SK-N-SH (cell line): ENCODE measurements at regions not wholly inside any gene's neighbourhood (a gene's known extent, or its start where the extent isn't known, plus 50 kb on each side); places are given as distances from the start of the nearest gene placed in this dataset.

Experiments
- CTCF ChIA-PET: fragments of 300-600, 350-600 bp; formaldehyde crosslinking; extraction: SDS; loops from one replicate; lab custom pipeline; 2021; lab: Yijun Ruan, JAX
- POLR2A ChIA-PET: fragments of 350-600 bp; sonication (Branson Sonifier 250); formaldehyde crosslinking; extraction: SDS; loops from one replicate; lab custom pipeline; 2020; ENCODE audit warnings: antibody characterized with exemption, inconsistent platforms; lab: Yijun Ruan, JAX
- DNase-seq: peaks from one replicate; pipeline ENCODE4 v3.0.0; 2012
- H2AFZ ChIP-seq: fragments of 200-600 bp; sonication (generic); 2 replicates; pipeline ENCODE4 v1.8.1; 2016; ENCODE audit warnings: antibody characterized with exemption, mild to moderate bottlenecking, low read depth
- H3F3A ChIP-seq: fragments of 200-600 bp; sonication (generic); replicated peaks from 2 replicates; pipeline ENCODE3; 2016; ENCODE audit warnings: antibody characterized with exemption, mild to moderate bottlenecking; ENCODE audit not compliant: insufficient read depth
- H3K27ac ChIP-seq, 2 experiments: fragments of 200-500 bp in 1 of 2; fragments of 200-600 bp in 1 of 2; sonication (Bioruptor generic) in 1 of 2; sonication (generic), shearing (Covaris generic) in 1 of 2; 2 replicates each; pipeline versions ENCODE4 v1.5.1 to v1.6.1; 2014 to 2016; ENCODE audit warnings: low read depth in 2 of 2, inconsistent platforms in 1 of 2, low read length in 1 of 2, mild to moderate bottlenecking in 1 of 2, mixed read lengths in 1 of 2
- H3K27me3 ChIP-seq: fragments of 200-600 bp; sonication (generic), shearing (Covaris generic); 2 replicates; pipeline ENCODE4 v1.6.1; 2016; ENCODE audit warnings: mixed run types; ENCODE audit not compliant: insufficient read depth
- H3K36me3 ChIP-seq, 2 experiments: fragments of 200-500 bp in 1 of 2; fragments of 200-600 bp in 1 of 2; sonication (Bioruptor generic) in 1 of 2; sonication (generic) in 1 of 2; replicated peaks in 1 of 2; 2 replicates each; pipeline versions ENCODE3 to v1.5.1; 2014 to 2016; ENCODE audit warnings: low read length in 1 of 2, mild to moderate bottlenecking in 1 of 2; ENCODE audit not compliant: insufficient read depth in 2 of 2, control insufficient read depth in 1 of 2
- H3K4me1 ChIP-seq, 2 experiments: fragments of 200-500 bp in 1 of 2; fragments of 200-600 bp in 1 of 2; sonication (Bioruptor generic) in 1 of 2; sonication (generic), shearing (Covaris generic) in 1 of 2; 2 replicates each; pipeline versions ENCODE4 v1.5.1 to v1.6.1; 2014 to 2016; ENCODE audit warnings: low read depth in 1 of 2, low read length in 1 of 2, mixed run types in 1 of 2; ENCODE audit not compliant: insufficient read depth in 2 of 2, control insufficient read depth in 1 of 2
- H3K4me2 ChIP-seq: fragments of 200-600 bp; sonication (generic), shearing (Covaris generic); 2 replicates; pipeline ENCODE4 v1.6.1; 2017; ENCODE audit warnings: mixed run types
- H3K4me3 ChIP-seq, 2 experiments: fragments of 200-500 bp in 1 of 2; fragments of 200-600 bp in 1 of 2; sonication (Bioruptor generic) in 1 of 2; sonication (generic), shearing (Covaris generic) in 1 of 2; 2 replicates each; pipeline versions ENCODE4 v1.5.1 to v1.8.1; 2014 to 2016; ENCODE audit warnings: low read depth in 2 of 2, inconsistent platforms in 1 of 2, low read length in 1 of 2, mild to moderate bottlenecking in 1 of 2, mixed read lengths in 1 of 2, moderate library complexity in 1 of 2
- H3K79me2 ChIP-seq: fragments of 200-600 bp; sonication (generic); 2 replicates; pipeline ENCODE4 v1.8.1; 2017; ENCODE audit warnings: mild to moderate bottlenecking; ENCODE audit not compliant: insufficient read depth
- H3K9ac ChIP-seq: fragments of 200-600 bp; sonication (generic); 2 replicates; pipeline ENCODE4 v1.6.1; 2017; ENCODE audit warnings: mixed run types
- H3K9me2 ChIP-seq: fragments of 200-600 bp; sonication (generic); 2 replicates; pipeline ENCODE4 v1.6.1; 2017; ENCODE audit warnings: mixed run types
- H3K9me3 ChIP-seq: fragments of 200-600 bp; sonication (generic); 2 replicates; pipeline ENCODE4 v1.6.1; 2017; ENCODE audit warnings: mixed run types, mild to moderate bottlenecking, moderate library complexity
- H4K20me1 ChIP-seq: fragments of 200-600 bp; sonication (generic); 2 replicates; pipeline ENCODE4 v1.6.1; 2017; ENCODE audit warnings: mild to moderate bottlenecking, mixed run types; ENCODE audit not compliant: insufficient read depth
- EP300 ChIP-seq, 2 experiments: IDR thresholded peaks; 2 replicates each; pipeline versions ENCODE4 v1.4.0 to v1.6.1; 2012; ENCODE audit warnings: borderline replicate concordance in 1 of 2, low read depth in 1 of 2, low read length in 1 of 2
- EZH2phosphoT487 ChIP-seq: fragments of 200-600 bp; sonication (generic); IDR thresholded peaks from 2 replicates; pipeline ENCODE4 v1.6.1; 2017; ENCODE audit warnings: low read depth, mixed run types, mild to moderate bottlenecking, antibody characterized with exemption, moderate library complexity, borderline replicate concordance
- FOSL2 ChIP-seq: IDR thresholded peaks from 2 replicates; pipeline ENCODE4 v1.4.0; 2012; ENCODE audit warnings: low read depth, mild to moderate bottlenecking, moderate library complexity, borderline replicate concordance
- FOXJ3 ChIP-seq: sonication (generic); formaldehyde crosslinking; IDR thresholded peaks from 2 replicates; pipeline ENCODE4 v1.5.1; 2020; ENCODE audit warnings: mild to moderate bottlenecking, missing genetic modification reagents
- IRF3 ChIP-seq: fragments of 150-350 bp; IDR thresholded peaks from 2 replicates; pipeline ENCODE4 v1.6.1; 2016; ENCODE audit warnings: mild to moderate bottlenecking, low read depth, low read length
- JUND ChIP-seq: IDR thresholded peaks from 2 replicates; pipeline ENCODE4 v1.4.0; 2012
- MXI1 ChIP-seq: IDR thresholded peaks from 2 replicates; pipeline ENCODE4 v1.6.1; 2012; ENCODE audit warnings: mild to moderate bottlenecking, low read depth, low read length, improper control_type of control experiment
- NFIC ChIP-seq: IDR thresholded peaks from 2 replicates; pipeline ENCODE4 v1.4.0; 2012; ENCODE audit warnings: borderline replicate concordance
- NRF1 ChIP-seq: IDR thresholded peaks from 2 replicates; pipeline ENCODE4 v1.6.1; 2012; ENCODE audit warnings: low read depth, mild to moderate bottlenecking, low read length
- RAD21 ChIP-seq: IDR thresholded peaks from 2 replicates; pipeline ENCODE4 v1.6.1; 2012; ENCODE audit warnings: mild to moderate bottlenecking, low read length
- REST ChIP-seq: IDR thresholded peaks from 2 replicates; pipeline ENCODE4 v1.6.1; 2012; ENCODE audit warnings: mild to moderate bottlenecking, low read depth, low read length, moderate library complexity
- RXRA ChIP-seq: IDR thresholded peaks from 2 replicates; pipeline ENCODE4 v1.4.0; 2012; ENCODE audit warnings: low read depth, mild to moderate bottlenecking, borderline replicate concordance
- SIN3A ChIP-seq: IDR thresholded peaks from 2 replicates; pipeline ENCODE4 v1.6.1; 2012; ENCODE audit warnings: low read depth, mild to moderate bottlenecking, low read length, moderate library complexity, borderline replicate concordance
- TAF1 ChIP-seq: IDR thresholded peaks from 2 replicates; pipeline ENCODE4 v1.6.1; 2012; ENCODE audit warnings: low read depth, mild to moderate bottlenecking, low read length, moderate library complexity, borderline replicate concordance
- TCF12 ChIP-seq: IDR thresholded peaks from 2 replicates; pipeline ENCODE4 v1.4.0; 2012
- USF1 ChIP-seq: IDR thresholded peaks from 2 replicates; pipeline ENCODE4 v1.4.0; 2012; ENCODE audit warnings: low read depth, borderline replicate concordance
- USF2 ChIP-seq: fragments of 150-350 bp; IDR thresholded peaks from 2 replicates; pipeline ENCODE4 v1.6.1; 2017; ENCODE audit warnings: antibody characterized with exemption, low read length, low read depth, borderline replicate concordance
- ZBTB33 ChIP-seq: IDR thresholded peaks from 2 replicates; pipeline ENCODE4 v1.4.0; 2012; ENCODE audit warnings: low read depth, borderline replicate concordance
- WGBS: methylation state at CpG from one replicate; pipeline ENCODE4 v1.1.6; 2017; ENCODE audit warnings: low lambda C conversion rate; 5-methylcytosine and 5-hydroxymethylcytosine counted together

- TF ChIP-seq RAD21, result no peak
- no peak for TF ChIP-seq REST
- no peak for TF ChIP-seq USF2
- 49% methylated on average over 4 of the region's 4 CpGs for WGBS
Measured at GRCh38 chr18:37654731-37655369, 89.3 kb upstream of the CELF4 start.

GRCh38 chr18:37654034-37654433 lies 88.4 kb upstream of the CELF4 start:
- no peaks in the 10 kb centered on the region for H3F3A ChIP-seq
- H3K4me1 ChIP-seq, result no peaks in the 10 kb centered on the region
- H3K9me3 ChIP-seq, result peaks cover 12% of the 10 kb centered on the region; the same call in 1 of the 2 replicates
- peaks cover 2% of the 10 kb centered on the region; the same call in 1 of the 2 replicates for H3K9me2 ChIP-seq
- no peak overlapping the region for H3K27ac ChIP-seq
- no peak overlapping the region for H3K9ac ChIP-seq
- POLR2A ChIA-PET, result no interaction called here
- CTCF ChIA-PET, result no interaction called here
- H3K4me3 ChIP-seq, result no peak overlapping the region
- no peaks in the 10 kb centered on the region for H3K27me3 ChIP-seq
- no peaks in the 10 kb centered on the region for H4K20me1 ChIP-seq
- peaks cover 0 to 3% of the 10 kb centered on the region in 2 experiments for H3K36me3 ChIP-seq
- no peak overlapping the region for H2AFZ ChIP-seq
- H3K79me2 ChIP-seq, result no peaks in the 10 kb centered on the region
- no peak for DNase-seq
- H3K4me2 ChIP-seq, result no peak overlapping the region
- 18% methylated on average over 3 of the region's 3 CpGs for WGBS
- no peak for TF ChIP-seq NRF1
- TF ChIP-seq RXRA, result no peak
- no peak for TF ChIP-seq TCF12
- TF ChIP-seq ZBTB33, result no peak
- no peak for TF ChIP-seq RAD21
- no peak for TF ChIP-seq JUND
- TF ChIP-seq IRF3, result no peak
- TF ChIP-seq TAF1, result no peak
- no peak for TF ChIP-seq NFIC
- no peak for TF ChIP-seq SIN3A
- TF ChIP-seq USF1, result no peak
- TF ChIP-seq FOXJ3 (CRISPR knock-in tag), result no peak
- no peak for TF ChIP-seq EZH2phosphoT487
- no peak for TF ChIP-seq MXI1
- no peak for TF ChIP-seq FOSL2
- TF ChIP-seq EP300 (IDR thresholded peaks at IDR 0.05; ENCODE audit: borderline replicate concordance in 1 of 2, low read depth in 1 of 2, low read length in 1 of 2), result no peak

More at GRCh38 chr18:37654731-37655369, 89.3 kb upstream of the CELF4 start:
- Histone ChIP-seq H3K9me2 (peaks cover 2% of the 10 kb centered on the region; the same call in 1 of the 2 replicates), H3K4me2 (no peak overlapping the region), H3K79me2 (no peaks in the 10 kb centered on the region), H3K4me1 (no peaks in the 10 kb centered on the region), H3K27ac (no peak overlapping the region), H3K9ac (no peak overlapping the region), H3K4me3 (no peak overlapping the region), H4K20me1 (no peaks in the 10 kb centered on the region), H3K27me3 (no peaks in the 10 kb centered on the region), H3F3A (no peaks in the 10 kb centered on the region), H2AFZ (no peak overlapping the region), H3K36me3 (peaks cover 0 to 3% of the 10 kb centered on the region in 2 experiments), H3K9me3 (0 out of 2 replicates have a peak, but pooled peaks cover 5% of the 10 kb centered on the region)
- ChIA-PET CTCF (no interaction called here), POLR2A (no interaction called here)
- no peak for DNase-seq
